Caco-2 (cell line): ENCODE measurements at regions not wholly inside any gene's neighbourhood (a gene's known extent, or its start where the extent isn't known, plus 50 kb on each side); places are given as distances from the start of the nearest gene placed in this dataset.

Source experiments
- BruUV-seq: library from RNA; stranded (reverse); fragments of 400-500 nt; replicated peaks from 2 replicates; lab custom pipeline; 2021; lab: Mats Ljungman, UMichigan
- CTCF ChIA-PET: fragments of 300-600 bp; sonication (Branson Sonifier 250); formaldehyde crosslinking; loops from one replicate; lab custom pipeline; 2022; ENCODE audit warnings: antibody characterized with exemption; lab: Charles Lee
- POLR2A ChIA-PET: fragments of 300-600 bp; sonication (Branson Sonifier 250); formaldehyde crosslinking; loops from one replicate; lab custom pipeline; 2022; ENCODE audit warnings: antibody characterized with exemption; lab: Charles Lee
- DNase-seq, 2 experiments: peaks; one replicate each; pipeline versions ENCODE4 v3.0.0 to v3.0.0-alpha.2; 2020 to 2022
- H3K27me3 ChIP-seq: replicated peaks from 2 replicates; pipeline ENCODE4 v1.6.0; 2011; ENCODE audit warnings: low read length; ENCODE audit not compliant: control insufficient read depth, insufficient read depth
- H3K36me3 ChIP-seq: 2 replicates; pipeline ENCODE4 v1.5.1; 2011; ENCODE audit warnings: low read length; ENCODE audit not compliant: control insufficient read depth, insufficient read depth
- H3K4me1 ChIP-seq: fragments of 250-450 bp; sonication (Bioruptor Pico); 2 replicates; pipeline ENCODE4 v1.5.1; 2020; ENCODE audit warnings: mild to moderate bottlenecking
- H3K4me3 ChIP-seq: 2 replicates; pipeline ENCODE4 v1.5.1; 2011; ENCODE audit warnings: low read depth, mild to moderate bottlenecking, control low read depth, low read length
- H3K9me3 ChIP-seq: fragments of 250-450 bp; sonication (Bioruptor Pico); 2 replicates; pipeline ENCODE4 v1.5.1; 2020; ENCODE audit warnings: mild to moderate bottlenecking, moderate library complexity
- H3K27ac Mint-ChIP-seq: one replicate; pipeline ENCODE4 v1.8.0; 2022; ENCODE audit warnings: mixed read lengths; ENCODE audit not compliant: unreplicated experiment
- H3K27me3 Mint-ChIP-seq: one replicate; pipeline ENCODE4 v1.8.0; 2022; ENCODE audit warnings: mixed read lengths; ENCODE audit not compliant: insufficient read depth, unreplicated experiment
- H3K36me3 Mint-ChIP-seq: one replicate; pipeline ENCODE4 v1.8.0; 2022; ENCODE audit warnings: mild to moderate bottlenecking, mixed read lengths; ENCODE audit not compliant: insufficient read depth, unreplicated experiment
- H3K4me1 Mint-ChIP-seq: one replicate; pipeline ENCODE4 v1.8.0; 2022; ENCODE audit warnings: low read depth, mixed read lengths; ENCODE audit not compliant: unreplicated experiment
- H3K4me3 Mint-ChIP-seq: one replicate; pipeline ENCODE4 v1.8.0; 2022; ENCODE audit warnings: mild to moderate bottlenecking, moderate library complexity, mixed read lengths; ENCODE audit not compliant: unreplicated experiment
- H3K9me3 Mint-ChIP-seq: one replicate; pipeline ENCODE4 v1.8.0; 2022; ENCODE audit warnings: mixed read lengths; ENCODE audit not compliant: unreplicated experiment
- intact Hi-C: fragments of 100-400 bp; cut with micrococcal nuclease; formaldehyde crosslinking; loops from one replicate; pipeline ENCODE4 v1.10.0; 2022; ENCODE audit not compliant: unreplicated experiment
- TF ChIP-seq, protein P1 (sequence below), 2 experiments: fragments of 200-600 bp in 1 of 2; IDR thresholded peaks; 1 replicate in 1 of 2; 2 replicates in 1 of 2; pipeline versions ENCODE4 v1.5.1 to v1.8.0; 2011 to 2022; ENCODE audit warnings: antibody characterized with exemption in 1 of 2, control low read depth in 1 of 2, inconsistent platforms in 1 of 2, low read depth in 1 of 2, low read length in 1 of 2, mild to moderate bottlenecking in 1 of 2, moderate library complexity in 1 of 2; ENCODE audit not compliant: insufficient read depth in 1 of 2, severe bottlenecking in 1 of 2, unreplicated experiment in 1 of 2

GRCh38 chr1:201764579-201764978 lies 64.4 kb upstream of the IPO9 start:
- BruUV-seq = no TSS peak
- Histone ChIP-seq H3K9me3 (no peaks in the 10 kb centered on the region), H3K4me1 (no peaks in the 10 kb centered on the region), H3K36me3 (no peaks in the 10 kb centered on the region), H3K27me3 (no peaks in the 10 kb centered on the region), H3K4me3 (no peak overlapping the region)
- no peak for DNase-seq
- Mint-ChIP-seq H3K9me3 (no peaks in the 10 kb centered on the region), H3K36me3 (no peaks in the 10 kb centered on the region), H3K27ac (no peak overlapping the region), H3K4me1 (no peaks in the 10 kb centered on the region), H3K27me3 (peaks cover 3% of the 10 kb centered on the region), H3K4me3 (no peak overlapping the region)
- POLR2A ChIA-PET = no interaction called here
- CTCF ChIA-PET = no interaction called here
- TF ChIP-seq, protein P1, sequence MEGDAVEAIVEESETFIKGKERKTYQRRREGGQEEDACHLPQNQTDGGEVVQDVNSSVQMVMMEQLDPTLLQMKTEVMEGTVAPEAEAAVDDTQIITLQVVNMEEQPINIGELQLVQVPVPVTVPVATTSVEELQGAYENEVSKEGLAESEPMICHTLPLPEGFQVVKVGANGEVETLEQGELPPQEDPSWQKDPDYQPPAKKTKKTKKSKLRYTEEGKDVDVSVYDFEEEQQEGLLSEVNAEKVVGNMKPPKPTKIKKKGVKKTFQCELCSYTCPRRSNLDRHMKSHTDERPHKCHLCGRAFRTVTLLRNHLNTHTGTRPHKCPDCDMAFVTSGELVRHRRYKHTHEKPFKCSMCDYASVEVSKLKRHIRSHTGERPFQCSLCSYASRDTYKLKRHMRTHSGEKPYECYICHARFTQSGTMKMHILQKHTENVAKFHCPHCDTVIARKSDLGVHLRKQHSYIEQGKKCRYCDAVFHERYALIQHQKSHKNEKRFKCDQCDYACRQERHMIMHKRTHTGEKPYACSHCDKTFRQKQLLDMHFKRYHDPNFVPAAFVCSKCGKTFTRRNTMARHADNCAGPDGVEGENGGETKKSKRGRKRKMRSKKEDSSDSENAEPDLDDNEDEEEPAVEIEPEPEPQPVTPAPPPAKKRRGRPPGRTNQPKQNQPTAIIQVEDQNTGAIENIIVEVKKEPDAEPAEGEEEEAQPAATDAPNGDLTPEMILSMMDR (IDR thresholded peaks at IDR 0.05; ENCODE audit: insufficient read depth in 1 of 2, low read depth in 1 of 2, low read length in 1 of 2, severe bottlenecking in 1 of 2, unreplicated experiment in 1 of 2) = no peak
- intact Hi-C loops = no loop called here

- H3K27ac Mint-ChIP-seq = no peak overlapping the region
- CTCF ChIA-PET = no interaction called here
- H3K9me3 ChIP-seq = no peaks in the 10 kb centered on the region
Observed at GRCh38 chr1:201766131-201766866, 62.7 kb upstream of the IPO9 start.

GRCh38 chr1:201767339-201767738 lies 61.6 kb upstream of the IPO9 start:
- Mint-ChIP-seq H3K36me3 (no peaks in the 10 kb centered on the region), H3K27ac (no peak overlapping the region), H3K4me1 (no peaks in the 10 kb centered on the region), H3K27me3 (peaks cover 3% of the 10 kb centered on the region), H3K9me3 (no peaks in the 10 kb centered on the region), H3K4me3 (no peak overlapping the region)
- TF ChIP-seq, protein P1 (IDR thresholded peaks at IDR 0.05; ENCODE audit: insufficient read depth in 1 of 2, low read depth in 1 of 2, low read length in 1 of 2, severe bottlenecking in 1 of 2, unreplicated experiment in 1 of 2) = no peak
- Histone ChIP-seq H3K36me3 (no peaks in the 10 kb centered on the region), H3K4me3 (no peak overlapping the region), H3K9me3 (peaks cover 5% of the 10 kb centered on the region; the same call in 1 of the 2 replicates), H3K4me1 (no peaks in the 10 kb centered on the region), H3K27me3 (no peaks in the 10 kb centered on the region)
- DNase-seq = no peak
- POLR2A ChIA-PET = no interaction called here
- CTCF ChIA-PET = no interaction called here
- BruUV-seq = no TSS peak
- intact Hi-C loops = no loop called here

More at GRCh38 chr1:201766131-201766866, 62.7 kb upstream of the IPO9 start:
- no peak for DNase-seq
- no TSS peak for BruUV-seq
- Histone ChIP-seq H3K4me1 (no peaks in the 10 kb centered on the region), H3K27me3 (no peaks in the 10 kb centered on the region), H3K4me3 (no peak overlapping the region), H3K36me3 (no peaks in the 10 kb centered on the region)
- TF ChIP-seq, protein P1 (IDR thresholded peaks at IDR 0.05; ENCODE audit: insufficient read depth in 1 of 2, low read depth in 1 of 2, low read length in 1 of 2, severe bottlenecking in 1 of 2, unreplicated experiment in 1 of 2) = no peak
- Mint-ChIP-seq H3K36me3 (no peaks in the 10 kb centered on the region), H3K4me1 (no peaks in the 10 kb centered on the region), H3K4me3 (no peak overlapping the region), H3K27me3 (peaks cover 3% of the 10 kb centered on the region), H3K9me3 (no peaks in the 10 kb centered on the region)
- intact Hi-C loops = no loop called here
- POLR2A ChIA-PET = no interaction called here
